ENCODE measurements at regions not wholly inside any gene's neighbourhood (a gene's known extent, or its start where the extent isn't known, plus 50 kb on each side); places are given as distances from the start of the nearest gene placed in this dataset.

DNA sequence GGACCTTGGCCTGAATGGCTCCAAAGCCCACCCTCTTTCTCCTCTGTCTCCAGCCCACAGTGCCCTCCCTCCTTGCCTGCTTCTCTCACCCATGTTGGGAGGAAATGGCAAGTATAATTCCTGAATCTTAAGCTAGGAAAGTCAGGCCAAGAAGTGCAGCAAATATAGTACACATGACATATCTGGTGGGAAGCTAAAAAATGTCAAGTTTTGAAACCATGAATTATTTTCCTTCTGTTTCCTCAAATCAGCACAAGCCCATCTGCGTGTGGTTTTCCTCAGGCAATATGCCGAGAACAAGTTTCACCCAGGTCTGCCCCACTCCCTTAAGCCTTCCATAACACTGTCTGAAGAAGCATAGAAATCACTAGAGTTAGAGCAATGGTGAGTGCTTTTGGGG is 502.8 kb upstream of the CDH11 start (continued):
- TF ChIP-seq, protein P1, sequence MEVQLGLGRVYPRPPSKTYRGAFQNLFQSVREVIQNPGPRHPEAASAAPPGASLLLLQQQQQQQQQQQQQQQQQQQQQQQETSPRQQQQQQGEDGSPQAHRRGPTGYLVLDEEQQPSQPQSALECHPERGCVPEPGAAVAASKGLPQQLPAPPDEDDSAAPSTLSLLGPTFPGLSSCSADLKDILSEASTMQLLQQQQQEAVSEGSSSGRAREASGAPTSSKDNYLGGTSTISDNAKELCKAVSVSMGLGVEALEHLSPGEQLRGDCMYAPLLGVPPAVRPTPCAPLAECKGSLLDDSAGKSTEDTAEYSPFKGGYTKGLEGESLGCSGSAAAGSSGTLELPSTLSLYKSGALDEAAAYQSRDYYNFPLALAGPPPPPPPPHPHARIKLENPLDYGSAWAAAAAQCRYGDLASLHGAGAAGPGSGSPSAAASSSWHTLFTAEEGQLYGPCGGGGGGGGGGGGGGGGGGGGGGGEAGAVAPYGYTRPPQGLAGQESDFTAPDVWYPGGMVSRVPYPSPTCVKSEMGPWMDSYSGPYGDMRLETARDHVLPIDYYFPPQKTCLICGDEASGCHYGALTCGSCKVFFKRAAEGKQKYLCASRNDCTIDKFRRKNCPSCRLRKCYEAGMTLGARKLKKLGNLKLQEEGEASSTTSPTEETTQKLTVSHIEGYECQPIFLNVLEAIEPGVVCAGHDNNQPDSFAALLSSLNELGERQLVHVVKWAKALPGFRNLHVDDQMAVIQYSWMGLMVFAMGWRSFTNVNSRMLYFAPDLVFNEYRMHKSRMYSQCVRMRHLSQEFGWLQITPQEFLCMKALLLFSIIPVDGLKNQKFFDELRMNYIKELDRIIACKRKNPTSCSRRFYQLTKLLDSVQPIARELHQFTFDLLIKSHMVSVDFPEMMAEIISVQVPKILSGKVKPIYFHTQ (CRISPR knock-in tag; IDR thresholded peaks at IDR 0.05) = no peak
- TF ChIP-seq ZNF138 (CRISPR knock-in tag; conservative IDR thresholded peaks at IDR 0.05) = no peak
- TF ChIP-seq, protein P2, sequence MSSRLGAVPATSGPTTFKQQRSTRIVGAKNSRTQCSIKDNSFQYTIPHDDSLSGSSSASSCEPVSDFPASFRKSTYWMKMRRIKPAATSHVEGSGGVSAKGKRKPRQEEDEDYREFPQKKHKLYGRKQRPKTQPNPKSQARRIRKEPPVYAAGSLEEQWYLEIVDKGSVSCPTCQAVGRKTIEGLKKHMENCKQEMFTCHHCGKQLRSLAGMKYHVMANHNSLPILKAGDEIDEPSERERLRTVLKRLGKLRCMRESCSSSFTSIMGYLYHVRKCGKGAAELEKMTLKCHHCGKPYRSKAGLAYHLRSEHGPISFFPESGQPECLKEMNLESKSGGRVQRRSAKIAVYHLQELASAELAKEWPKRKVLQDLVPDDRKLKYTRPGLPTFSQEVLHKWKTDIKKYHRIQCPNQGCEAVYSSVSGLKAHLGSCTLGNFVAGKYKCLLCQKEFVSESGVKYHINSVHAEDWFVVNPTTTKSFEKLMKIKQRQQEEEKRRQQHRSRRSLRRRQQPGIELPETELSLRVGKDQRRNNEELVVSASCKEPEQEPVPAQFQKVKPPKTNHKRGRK (CRISPR knock-in tag; IDR thresholded peaks at IDR 0.05; ENCODE audit: borderline replicate concordance) = no peak
- TF ChIP-seq EMX1 (CRISPR knock-in tag; IDR thresholded peaks at IDR 0.05) = no peak

DNA sequence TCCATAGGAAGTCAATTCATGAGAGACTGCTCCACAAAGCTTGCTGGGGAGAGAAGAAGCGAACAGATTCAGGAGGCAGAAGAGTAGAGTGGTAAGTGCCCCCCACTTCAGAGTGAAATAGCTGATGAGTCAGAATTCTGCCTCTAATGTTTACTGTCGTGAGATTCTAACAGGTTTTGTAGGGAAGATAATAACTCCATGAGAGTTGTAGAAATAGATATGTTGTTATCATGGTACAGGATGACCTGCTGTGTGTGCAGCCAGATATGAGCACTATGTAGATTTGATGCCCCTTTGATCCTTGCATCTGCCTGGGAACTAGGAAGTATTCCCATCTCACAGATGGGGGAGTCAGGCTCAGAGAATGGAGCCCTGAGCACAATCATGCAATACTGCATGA is 502.4 kb upstream of the CDH11 start:
- Mint-ChIP-seq H3K36me3 (no peaks in the 10 kb centered on the region), H3K27me3 (ENCODE audit: low read depth) (peaks cover 6% of the 10 kb centered on the region), H3K4me1 (peaks cover 8% of the 10 kb centered on the region), H3K4me3 (no peak overlapping the region), H3K27ac (no peak overlapping the region), H3K9me3 (peaks cover 4% of the 10 kb centered on the region; the same call in 1 of the 2 replicates)
- ATAC-seq (no peak), DNase-seq (ENCODE audit: low spot score) (no peak)
- no peak for TF ChIP-seq CBFB (CRISPR knock-in tag; IDR thresholded peaks at IDR 0.05; ENCODE audit: low read depth)
- TF ChIP-seq, protein P3, sequence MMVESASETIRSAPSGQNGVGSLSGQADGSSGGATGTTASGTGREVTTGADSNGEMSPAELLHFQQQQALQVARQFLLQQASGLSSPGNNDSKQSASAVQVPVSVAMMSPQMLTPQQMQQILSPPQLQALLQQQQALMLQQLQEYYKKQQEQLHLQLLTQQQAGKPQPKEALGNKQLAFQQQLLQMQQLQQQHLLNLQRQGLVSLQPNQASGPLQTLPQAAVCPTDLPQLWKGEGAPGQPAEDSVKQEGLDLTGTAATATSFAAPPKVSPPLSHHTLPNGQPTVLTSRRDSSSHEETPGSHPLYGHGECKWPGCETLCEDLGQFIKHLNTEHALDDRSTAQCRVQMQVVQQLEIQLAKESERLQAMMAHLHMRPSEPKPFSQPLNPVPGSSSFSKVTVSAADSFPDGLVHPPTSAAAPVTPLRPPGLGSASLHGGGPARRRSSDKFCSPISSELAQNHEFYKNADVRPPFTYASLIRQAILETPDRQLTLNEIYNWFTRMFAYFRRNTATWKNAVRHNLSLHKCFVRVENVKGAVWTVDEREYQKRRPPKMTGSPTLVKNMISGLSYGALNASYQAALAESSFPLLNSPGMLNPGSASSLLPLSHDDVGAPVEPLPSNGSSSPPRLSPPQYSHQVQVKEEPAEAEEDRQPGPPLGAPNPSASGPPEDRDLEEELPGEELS (CRISPR knock-in tag; IDR thresholded peaks at IDR 0.05) = no peak
- TF ChIP-seq, protein P4, sequence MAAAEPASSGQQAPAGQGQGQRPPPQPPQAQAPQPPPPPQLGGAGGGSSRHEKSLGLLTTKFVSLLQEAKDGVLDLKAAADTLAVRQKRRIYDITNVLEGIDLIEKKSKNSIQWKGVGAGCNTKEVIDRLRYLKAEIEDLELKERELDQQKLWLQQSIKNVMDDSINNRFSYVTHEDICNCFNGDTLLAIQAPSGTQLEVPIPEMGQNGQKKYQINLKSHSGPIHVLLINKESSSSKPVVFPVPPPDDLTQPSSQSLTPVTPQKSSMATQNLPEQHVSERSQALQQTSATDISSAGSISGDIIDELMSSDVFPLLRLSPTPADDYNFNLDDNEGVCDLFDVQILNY (CRISPR knock-in tag; IDR thresholded peaks at IDR 0.05) = no peak
- no peak for TF ChIP-seq RELA (CRISPR knock-in tag; IDR thresholded peaks at IDR 0.05; ENCODE audit: borderline replicate concordance)
- TF ChIP-seq ZNF317 (CRISPR knock-in tag; IDR thresholded peaks at IDR 0.05; ENCODE audit: borderline replicate concordance, low read depth) = no peak
- TF ChIP-seq MYBL2 (CRISPR knock-in tag; IDR thresholded peaks at IDR 0.05) = no peak
- no peak for TF ChIP-seq ELF4 (CRISPR knock-in tag; IDR thresholded peaks at IDR 0.05; ENCODE audit: low read depth)
- TF ChIP-seq, protein P5, sequence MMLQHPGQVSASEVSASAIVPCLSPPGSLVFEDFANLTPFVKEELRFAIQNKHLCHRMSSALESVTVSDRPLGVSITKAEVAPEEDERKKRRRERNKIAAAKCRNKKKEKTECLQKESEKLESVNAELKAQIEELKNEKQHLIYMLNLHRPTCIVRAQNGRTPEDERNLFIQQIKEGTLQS (CRISPR knock-in tag; conservative IDR thresholded peaks at IDR 0.05) = no peak
- TF ChIP-seq, protein P6, sequence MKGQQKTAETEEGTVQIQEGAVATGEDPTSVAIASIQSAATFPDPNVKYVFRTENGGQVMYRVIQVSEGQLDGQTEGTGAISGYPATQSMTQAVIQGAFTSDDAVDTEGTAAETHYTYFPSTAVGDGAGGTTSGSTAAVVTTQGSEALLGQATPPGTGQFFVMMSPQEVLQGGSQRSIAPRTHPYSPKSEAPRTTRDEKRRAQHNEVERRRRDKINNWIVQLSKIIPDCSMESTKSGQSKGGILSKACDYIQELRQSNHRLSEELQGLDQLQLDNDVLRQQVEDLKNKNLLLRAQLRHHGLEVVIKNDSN (CRISPR knock-in tag; IDR thresholded peaks at IDR 0.05) = no peak
- TF ChIP-seq NR3C1 (CRISPR knock-in tag; conservative IDR thresholded peaks at IDR 0.05; ENCODE audit: low read depth) = no peak
- no peak for TF ChIP-seq TP53 (CRISPR knock-in tag; IDR thresholded peaks at IDR 0.05)
- TF ChIP-seq HMGA2 (CRISPR knock-in tag; IDR thresholded peaks at IDR 0.05) = no peak
- TF ChIP-seq, protein P7, sequence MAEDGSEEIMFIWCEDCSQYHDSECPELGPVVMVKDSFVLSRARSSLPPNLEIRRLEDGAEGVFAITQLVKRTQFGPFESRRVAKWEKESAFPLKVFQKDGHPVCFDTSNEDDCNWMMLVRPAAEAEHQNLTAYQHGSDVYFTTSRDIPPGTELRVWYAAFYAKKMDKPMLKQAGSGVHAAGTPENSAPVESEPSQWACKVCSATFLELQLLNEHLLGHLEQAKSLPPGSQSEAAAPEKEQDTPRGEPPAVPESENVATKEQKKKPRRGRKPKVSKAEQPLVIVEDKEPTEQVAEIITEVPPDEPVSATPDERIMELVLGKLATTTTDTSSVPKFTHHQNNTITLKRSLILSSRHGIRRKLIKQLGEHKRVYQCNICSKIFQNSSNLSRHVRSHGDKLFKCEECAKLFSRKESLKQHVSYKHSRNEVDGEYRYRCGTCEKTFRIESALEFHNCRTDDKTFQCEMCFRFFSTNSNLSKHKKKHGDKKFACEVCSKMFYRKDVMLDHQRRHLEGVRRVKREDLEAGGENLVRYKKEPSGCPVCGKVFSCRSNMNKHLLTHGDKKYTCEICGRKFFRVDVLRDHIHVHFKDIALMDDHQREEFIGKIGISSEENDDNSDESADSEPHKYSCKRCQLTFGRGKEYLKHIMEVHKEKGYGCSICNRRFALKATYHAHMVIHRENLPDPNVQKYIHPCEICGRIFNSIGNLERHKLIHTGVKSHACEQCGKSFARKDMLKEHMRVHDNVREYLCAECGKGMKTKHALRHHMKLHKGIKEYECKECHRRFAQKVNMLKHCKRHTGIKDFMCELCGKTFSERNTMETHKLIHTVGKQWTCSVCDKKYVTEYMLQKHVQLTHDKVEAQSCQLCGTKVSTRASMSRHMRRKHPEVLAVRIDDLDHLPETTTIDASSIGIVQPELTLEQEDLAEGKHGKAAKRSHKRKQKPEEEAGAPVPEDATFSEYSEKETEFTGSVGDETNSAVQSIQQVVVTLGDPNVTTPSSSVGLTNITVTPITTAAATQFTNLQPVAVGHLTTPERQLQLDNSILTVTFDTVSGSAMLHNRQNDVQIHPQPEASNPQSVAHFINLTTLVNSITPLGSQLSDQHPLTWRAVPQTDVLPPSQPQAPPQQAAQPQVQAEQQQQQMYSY (CRISPR knock-in tag; IDR thresholded peaks at IDR 0.05) = no peak
- no peak for TF ChIP-seq SP1 (CRISPR knock-in tag; conservative IDR thresholded peaks at IDR 0.05)
- no peak for TF ChIP-seq KAT7 (CRISPR knock-in tag; IDR thresholded peaks at IDR 0.05; ENCODE audit: borderline replicate concordance)
- CTCF ChIA-PET = no interaction called here
- POLR2A ChIA-PET = no interaction called here

Measured in WTC11 (cell line).